WI38 (cell line): ENCODE measurements at regions not wholly inside any gene's neighbourhood (a gene's known extent, or its start where the extent isn't known, plus 50 kb on each side); places are given as distances from the start of the nearest gene placed in this dataset.
"Not testable (repeated sequence)": the region's sequence is repeated elsewhere in the genome, so short reads cannot be mapped to it uniquely, and the experiment has no call there.

Experiments
- H3K4me3 ChIP-seq: 2 replicates; pipeline ENCODE4 v1.5.1; 2011; ENCODE audit warnings: low read depth, mild to moderate bottlenecking, control low read depth, low read length
- TF ChIP-seq, protein P1 (sequence below): IDR thresholded peaks from 2 replicates; pipeline ENCODE4 v1.5.1; 2012; ENCODE audit warnings: low read depth, mild to moderate bottlenecking, control low read depth, low read length

DNA sequence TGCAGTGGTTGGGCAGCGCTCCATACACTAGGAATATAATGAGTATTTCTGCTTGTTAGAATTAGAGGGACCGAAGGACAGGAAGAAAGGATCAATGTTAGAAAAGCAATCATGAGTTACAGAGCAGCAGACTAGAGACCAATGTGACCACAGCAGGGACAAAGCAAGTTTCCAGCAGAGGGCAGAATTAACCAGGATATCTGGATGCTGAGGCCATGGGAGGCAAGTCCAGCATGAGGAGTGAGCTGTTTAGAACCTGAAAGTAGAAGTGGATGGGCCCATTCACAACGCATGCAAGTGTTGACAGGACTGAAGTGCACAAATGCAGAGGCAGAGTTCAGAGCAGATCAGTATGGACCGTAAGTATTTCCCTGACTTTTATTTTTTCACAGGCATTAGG, 910.4 kb upstream of the GYPC start:
- TF ChIP-seq, protein P1, sequence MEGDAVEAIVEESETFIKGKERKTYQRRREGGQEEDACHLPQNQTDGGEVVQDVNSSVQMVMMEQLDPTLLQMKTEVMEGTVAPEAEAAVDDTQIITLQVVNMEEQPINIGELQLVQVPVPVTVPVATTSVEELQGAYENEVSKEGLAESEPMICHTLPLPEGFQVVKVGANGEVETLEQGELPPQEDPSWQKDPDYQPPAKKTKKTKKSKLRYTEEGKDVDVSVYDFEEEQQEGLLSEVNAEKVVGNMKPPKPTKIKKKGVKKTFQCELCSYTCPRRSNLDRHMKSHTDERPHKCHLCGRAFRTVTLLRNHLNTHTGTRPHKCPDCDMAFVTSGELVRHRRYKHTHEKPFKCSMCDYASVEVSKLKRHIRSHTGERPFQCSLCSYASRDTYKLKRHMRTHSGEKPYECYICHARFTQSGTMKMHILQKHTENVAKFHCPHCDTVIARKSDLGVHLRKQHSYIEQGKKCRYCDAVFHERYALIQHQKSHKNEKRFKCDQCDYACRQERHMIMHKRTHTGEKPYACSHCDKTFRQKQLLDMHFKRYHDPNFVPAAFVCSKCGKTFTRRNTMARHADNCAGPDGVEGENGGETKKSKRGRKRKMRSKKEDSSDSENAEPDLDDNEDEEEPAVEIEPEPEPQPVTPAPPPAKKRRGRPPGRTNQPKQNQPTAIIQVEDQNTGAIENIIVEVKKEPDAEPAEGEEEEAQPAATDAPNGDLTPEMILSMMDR = no peak
- H3K4me3 ChIP-seq = no peak overlapping the region

DNA sequence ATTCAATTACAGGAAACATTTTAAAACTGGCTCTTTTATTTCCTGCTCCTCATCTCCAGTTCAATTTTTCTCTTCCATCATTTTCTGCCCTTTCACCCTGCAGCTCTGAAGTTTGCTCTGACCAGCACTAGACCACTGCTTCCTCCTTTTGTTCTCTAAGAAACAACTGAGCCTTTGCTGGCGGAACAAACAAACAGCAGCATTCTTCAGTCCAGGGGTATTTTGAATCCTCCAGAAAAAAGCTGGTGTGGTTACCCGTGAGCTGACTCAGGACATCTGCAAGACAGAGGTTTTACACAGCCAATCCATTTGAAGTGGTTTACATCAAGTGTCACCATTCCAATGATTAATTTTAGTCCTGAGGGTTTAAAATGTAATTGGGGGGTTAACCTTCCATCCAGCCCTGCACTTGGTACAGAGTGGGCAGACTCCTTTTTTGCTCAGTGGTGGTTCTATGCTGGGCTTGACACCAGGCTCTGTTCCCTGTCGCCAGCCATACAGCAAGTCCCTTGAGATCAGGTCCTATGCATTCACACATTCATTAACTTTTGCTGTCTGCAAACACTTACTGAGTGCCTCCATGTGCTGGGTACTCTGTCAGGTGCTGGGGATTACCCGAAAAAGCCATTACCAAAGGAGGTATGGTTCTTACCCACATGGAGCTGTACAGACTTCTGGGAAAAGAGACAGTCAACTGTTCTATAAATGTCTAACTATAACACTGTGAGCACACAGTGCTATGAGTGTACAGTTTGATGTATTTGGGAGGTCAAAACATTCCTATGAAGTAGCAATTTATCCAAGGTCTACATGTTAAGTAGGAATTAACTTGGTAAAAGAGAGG, 909.4 kb upstream of the GYPC start:
- TF ChIP-seq, protein P1 = no peak

DNA sequence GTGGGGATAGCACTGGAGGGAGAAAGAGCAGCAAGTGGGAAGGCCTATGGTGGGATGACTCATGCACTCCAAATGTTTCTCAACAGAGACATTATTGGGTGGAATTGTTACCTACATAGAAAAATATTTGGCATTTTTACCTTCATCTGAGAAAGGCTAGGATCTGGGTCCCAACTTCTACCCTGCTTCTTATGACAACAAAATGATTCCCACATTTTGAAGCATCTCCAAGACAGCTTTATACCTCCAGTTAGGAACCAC, 908.9 kb upstream of the GYPC start:
- TF ChIP-seq, protein P1 = no peak
- H3K4me3 ChIP-seq = no peak overlapping the region

More for the DNA sequence above, 909.4 kb upstream of the GYPC start:
- H3K4me3 ChIP-seq = no peak overlapping the region

DNA sequence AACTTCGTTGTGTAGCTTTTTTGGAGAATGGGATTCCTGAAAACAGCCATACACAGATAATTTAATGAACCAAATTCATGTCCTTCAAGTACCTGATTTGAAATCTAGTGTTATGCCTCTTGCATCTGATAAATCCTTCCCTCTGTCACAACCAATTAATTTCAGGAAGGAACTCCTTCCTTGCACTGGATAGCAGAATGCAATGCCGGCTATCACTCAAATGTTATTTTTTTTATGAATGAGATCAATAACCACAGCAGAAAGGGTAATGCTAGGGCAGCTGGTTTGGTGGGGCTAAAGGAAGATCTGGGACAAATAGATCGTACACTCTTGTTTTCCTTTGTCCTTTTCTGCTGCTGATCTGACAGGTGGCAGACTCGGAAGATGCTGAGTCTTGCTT, 899.5 kb upstream of the GYPC start:
- TF ChIP-seq, protein P1 = no peak
- H3K4me3 ChIP-seq = no peak overlapping the region

DNA sequence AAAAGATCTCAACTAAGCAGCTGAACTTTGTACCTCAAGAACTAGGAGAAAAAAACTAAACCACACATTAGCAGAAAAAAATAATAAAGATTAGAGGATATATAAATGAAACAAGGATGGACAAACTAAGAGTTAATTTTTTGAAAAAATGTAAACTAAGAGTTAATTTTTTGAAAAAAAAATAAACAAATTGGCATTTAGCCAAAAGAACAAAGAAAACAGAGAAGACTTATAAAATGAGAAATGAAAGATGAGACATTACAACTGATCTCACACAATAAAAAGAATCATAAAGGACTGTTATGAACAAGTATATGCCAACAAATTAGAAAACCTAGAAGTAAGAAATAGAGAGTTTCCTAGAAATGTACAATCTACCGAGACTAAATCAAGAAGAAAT, 859.2 kb upstream of the GYPC start:
- H3K4me3 ChIP-seq = no peak overlapping the region
- TF ChIP-seq, protein P1 = no peak

DNA sequence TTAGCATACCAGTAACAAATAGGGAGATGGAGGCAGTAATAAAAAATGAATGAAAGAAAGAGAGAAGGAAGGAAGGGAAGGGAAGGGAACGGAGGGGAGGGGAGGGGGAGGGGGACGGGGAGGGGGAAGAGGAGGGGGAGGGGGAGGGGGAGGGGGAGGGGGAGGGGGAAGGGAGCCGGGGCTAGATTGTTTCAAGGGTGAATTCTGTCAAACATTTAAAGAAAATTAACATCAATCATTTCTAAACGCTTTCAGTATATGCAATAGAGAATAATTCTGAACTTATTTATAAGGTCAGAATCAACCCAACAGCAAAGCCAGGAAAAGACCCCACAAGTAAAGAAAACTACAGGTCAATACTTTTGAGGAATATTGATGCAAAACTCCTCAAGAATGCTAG, 858.8 kb upstream of the GYPC start:
- H3K4me3 ChIP-seq = no peak overlapping the region
- TF ChIP-seq, protein P1 = no peak

DNA sequence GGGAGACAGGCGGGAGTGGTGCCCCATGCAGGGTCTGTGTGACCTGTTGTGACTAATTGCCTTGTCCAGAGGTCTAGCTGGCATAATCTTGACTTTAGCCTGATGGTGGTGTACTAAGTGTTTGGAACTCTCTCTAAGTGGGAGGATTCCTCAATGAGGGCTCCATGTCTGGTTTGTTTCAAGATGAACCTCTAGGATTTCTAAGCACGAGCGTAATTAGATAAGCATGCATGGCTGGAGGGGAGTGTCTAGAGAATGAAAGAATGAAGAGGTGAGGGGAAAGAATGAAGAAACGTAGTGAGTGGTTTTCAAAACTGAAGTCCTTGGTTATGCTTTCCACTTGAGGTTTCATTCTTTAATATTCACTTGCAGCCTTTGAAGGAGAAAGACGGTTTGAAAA, 833.2 kb upstream of the GYPC start:
- TF ChIP-seq, protein P1 = no peak
- H3K4me3 ChIP-seq = no peak overlapping the region

DNA sequence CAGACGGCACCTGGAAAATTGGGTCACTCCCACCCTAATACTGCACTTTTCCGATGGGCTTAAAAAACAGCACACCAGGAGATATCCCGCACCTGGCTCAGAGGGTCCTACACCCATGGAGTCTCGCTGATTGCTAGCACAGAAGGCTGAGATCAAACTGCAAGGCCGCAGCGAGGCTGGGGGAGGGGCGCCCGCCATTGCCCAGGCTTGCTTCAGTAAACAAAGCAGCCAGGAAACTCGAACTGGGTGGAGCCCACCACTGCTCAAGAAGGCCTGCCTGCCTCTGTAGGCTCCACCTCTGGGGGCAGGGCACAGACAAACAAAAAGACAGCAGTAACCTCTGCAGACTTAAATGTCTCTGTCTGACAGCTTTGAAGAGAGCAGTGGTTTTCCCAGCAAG, 830.2 kb upstream of the GYPC start:
- H3K4me3 ChIP-seq = not testable (repeated sequence)
